ENCODE measurements at regions not wholly inside any gene's neighbourhood (a gene's known extent, or its start where the extent isn't known, plus 50 kb on each side); places are given as distances from the start of the nearest gene placed in this dataset.

GRCh38 chr2:203798296-203799087 is 69.1 kb upstream of the CTLA4 start:
- TF ChIP-seq CTCF (IDR thresholded peaks at IDR 0.05): no peak
- no peak for TF ChIP-seq POLR2A (IDR thresholded peaks at IDR 0.05)
- H3K36me3 ChIP-seq: no peaks in the 10 kb centered on the region
- no peaks in the 10 kb centered on the region for H3K9me3 ChIP-seq
- H3K27me3 ChIP-seq: no peaks in the 10 kb centered on the region
- no peak for DNase-seq
- intact Hi-C loops (cut with DNase I; ENCODE audit: low total_unique reads): no loop called here
- no peaks in the 10 kb centered on the region for H3K4me1 ChIP-seq
- no peak overlapping the region for H3K4me3 ChIP-seq
- no peak overlapping the region for H3K27ac ChIP-seq

GRCh38 chr2:203799908-203800307 is 67.7 kb upstream of the CTLA4 start:
- H3K27me3 ChIP-seq: no peaks in the 10 kb centered on the region
- H3K27ac ChIP-seq: no peak overlapping the region
- no peak overlapping the region for H3K4me3 ChIP-seq
- DNase-seq: no peak
- H3K4me1 ChIP-seq: no peaks in the 10 kb centered on the region
- intact Hi-C loops (cut with DNase I; ENCODE audit: low total_unique reads): no loop called here
- no peaks in the 10 kb centered on the region for H3K9me3 ChIP-seq
- H3K36me3 ChIP-seq: no peaks in the 10 kb centered on the region
- TF ChIP-seq POLR2A (IDR thresholded peaks at IDR 0.05): no peak
- no peak for TF ChIP-seq CTCF (IDR thresholded peaks at IDR 0.05)

- Histone ChIP-seq H3K4me1 (no peaks in the 10 kb centered on the region), H3K9me3 (no peaks in the 10 kb centered on the region), H3K27ac (no peak overlapping the region), H3K36me3 (no peaks in the 10 kb centered on the region), H3K27me3 (no peaks in the 10 kb centered on the region), H3K4me3 (no peak overlapping the region)
- intact Hi-C loops (cut with DNase I; ENCODE audit: low total_unique reads): no loop called here
- no peak for TF ChIP-seq POLR2A (IDR thresholded peaks at IDR 0.05)
- no peak for TF ChIP-seq CTCF (IDR thresholded peaks at IDR 0.05)
- no peak for DNase-seq
These were observed 66.8 kb upstream of the CTLA4 start for GRCh38 chr2:203800783-203801182.

GRCh38 chr2:203802342-203803052 is 65.1 kb upstream of the CTLA4 start:
- TF ChIP-seq CTCF (IDR thresholded peaks at IDR 0.05): no peak
- TF ChIP-seq POLR2A (IDR thresholded peaks at IDR 0.05): no peak
- no peaks in the 10 kb centered on the region for H3K4me1 ChIP-seq

GRCh38 chr2:203803053-203803429 is 64.5 kb upstream of the CTLA4 start:
- H3K4me1 ChIP-seq: no peaks in the 10 kb centered on the region
- TF ChIP-seq POLR2A (IDR thresholded peaks at IDR 0.05): no peak
- TF ChIP-seq CTCF (IDR thresholded peaks at IDR 0.05): no peak
- H3K27ac ChIP-seq: no peak overlapping the region
- intact Hi-C loops (cut with DNase I; ENCODE audit: low total_unique reads): no loop called here
- no peaks in the 10 kb centered on the region for H3K27me3 ChIP-seq
- no peaks in the 10 kb centered on the region for H3K36me3 ChIP-seq
- H3K9me3 ChIP-seq: no peaks in the 10 kb centered on the region
- H3K4me3 ChIP-seq: no peak overlapping the region
- DNase-seq: no peak

More at GRCh38 chr2:203802342-203803052, 65.1 kb upstream of the CTLA4 start:
- Histone ChIP-seq H3K9me3 (no peaks in the 10 kb centered on the region), H3K27me3 (no peaks in the 10 kb centered on the region), H3K4me3 (no peak overlapping the region), H3K36me3 (no peaks in the 10 kb centered on the region), H3K27ac (no peak overlapping the region)
- DNase-seq: no peak
- intact Hi-C loops (cut with DNase I; ENCODE audit: low total_unique reads): no loop called here

All from uterus (tissue), 3 donors.